Parathyroid adenoma (tissue), 2 donors: ENCODE measurements at regions not wholly inside any gene's neighbourhood (a gene's known extent, or its start where the extent isn't known, plus 50 kb on each side); places are given as distances from the start of the nearest gene placed in this dataset.

Experiments
- H2AFZ ChIP-seq: fragments of 300-600 bp; sonication (generic); one replicate; pipeline ENCODE4 v1.7.0; 2017; ENCODE audit warnings: antibody characterized with exemption, mild to moderate bottlenecking
- H3K27ac ChIP-seq: fragments of 300-600 bp; sonication (generic); one replicate; pipeline ENCODE4 v1.7.0; 2017
- H3K27me3 ChIP-seq: fragments of 300-600 bp; sonication (generic); one replicate; pipeline ENCODE4 v1.7.0; 2017; ENCODE audit warnings: low read length; ENCODE audit not compliant: control insufficient read depth, insufficient read depth
- H3K36me3 ChIP-seq: fragments of 300-600 bp; sonication (generic); one replicate; pipeline ENCODE4 v1.7.0; 2017; ENCODE audit warnings: low read length; ENCODE audit not compliant: control insufficient read depth, insufficient read depth
- H3K4me1 ChIP-seq: fragments of 300-600 bp; sonication (generic); one replicate; pipeline ENCODE4 v1.7.0; 2017; ENCODE audit warnings: control low read depth
- H3K4me2 ChIP-seq: fragments of 300-600 bp; sonication (generic); one replicate; pipeline ENCODE4 v1.7.0; 2017; ENCODE audit warnings: low read length
- H3K4me3 ChIP-seq: fragments of 300-600 bp; sonication (generic); one replicate; pipeline ENCODE4 v1.7.0; 2017; ENCODE audit warnings: low read depth, low read length
- H3K79me2 ChIP-seq: fragments of 300-600 bp; sonication (generic); one replicate; pipeline ENCODE4 v1.7.0; 2017; ENCODE audit warnings: control low read depth
- H3K9ac ChIP-seq: fragments of 300-600 bp; sonication (generic); one replicate; pipeline ENCODE4 v1.7.0; 2017; ENCODE audit warnings: mild to moderate bottlenecking
- H3K9me3 ChIP-seq: fragments of 300-600 bp; sonication (generic); one replicate; pipeline ENCODE4 v1.7.0; 2017; ENCODE audit warnings: low read length; ENCODE audit not compliant: control insufficient read depth
- CTCF ChIP-seq: fragments of 300-600 bp; sonication (generic); IDR thresholded peaks from one replicate; pipeline ENCODE4 v1.7.0; 2017; ENCODE audit warnings: antibody characterized with exemption, mild to moderate bottlenecking
- donor health status: primary hyperparathyroidism.

DNA sequence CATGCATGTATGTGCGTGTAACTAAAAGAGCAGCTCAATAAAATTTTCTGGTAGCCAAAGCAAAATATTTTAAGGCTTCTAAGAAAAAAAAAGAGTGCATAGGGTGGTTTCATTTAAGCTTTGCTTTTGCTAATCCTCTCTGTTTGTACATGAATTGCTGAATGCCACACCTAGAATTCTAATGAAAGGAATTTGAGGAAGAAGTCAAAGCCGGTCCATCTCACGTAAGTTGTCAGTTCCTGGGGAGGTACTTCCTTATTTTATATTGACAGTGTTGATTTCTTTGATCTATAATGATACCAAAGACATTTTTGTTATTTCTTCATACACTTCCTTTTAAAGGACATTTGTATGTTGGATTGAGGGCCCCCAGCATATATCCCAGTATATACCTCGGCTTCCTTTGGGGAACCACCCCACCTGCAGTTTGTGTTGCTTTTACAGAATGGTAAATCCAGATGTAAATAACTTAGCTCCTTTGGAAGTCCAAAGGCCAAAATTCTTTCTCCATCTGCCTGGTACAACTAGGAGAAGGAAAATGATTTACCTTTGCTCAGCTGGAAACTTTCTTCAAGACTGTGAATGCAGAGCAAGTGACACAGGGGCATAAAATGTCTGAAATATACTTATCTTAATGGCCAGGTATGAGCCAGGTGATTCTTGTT, 420.9 kb upstream of the ATP2B1 start:
- no peaks in the 10 kb centered on the region for H3K4me1 ChIP-seq
- no peaks in the 10 kb centered on the region for H3K27me3 ChIP-seq
- no peak overlapping the region for H3K4me3 ChIP-seq
- H3K36me3 ChIP-seq, result no peaks in the 10 kb centered on the region
- H2AFZ ChIP-seq, result no peak overlapping the region
- TF ChIP-seq CTCF, result no peak
- no peak overlapping the region for H3K27ac ChIP-seq
- H3K9me3 ChIP-seq, result no peaks in the 10 kb centered on the region
- H3K9ac ChIP-seq, result no peak overlapping the region
- H3K4me2 ChIP-seq, result no peak overlapping the region
- H3K79me2 ChIP-seq, result no peaks in the 10 kb centered on the region

DNA sequence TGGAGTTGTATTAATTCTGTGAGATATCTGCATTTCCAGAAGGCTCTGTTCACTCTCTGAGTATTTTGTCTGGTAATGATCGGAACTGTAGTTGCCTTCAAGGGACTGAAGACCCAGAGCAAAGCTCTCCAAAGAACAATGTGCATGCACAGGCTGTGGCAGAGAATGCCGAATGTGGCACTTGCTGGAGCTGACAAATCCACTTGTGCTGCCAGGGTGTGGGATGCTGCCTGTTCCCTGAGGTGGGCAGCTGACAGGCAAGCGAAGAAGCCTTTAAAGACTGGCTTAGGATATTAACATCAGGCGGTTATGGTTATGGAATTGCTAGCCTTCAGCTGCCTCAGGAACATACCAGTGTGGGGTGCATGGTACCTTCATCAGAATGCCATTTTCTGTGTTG, 419.9 kb upstream of the ATP2B1 start:
- Histone ChIP-seq H3K27ac (no peak overlapping the region), H3K4me2 (no peak overlapping the region), H3K4me3 (no peak overlapping the region), H3K27me3 (no peaks in the 10 kb centered on the region), H3K36me3 (no peaks in the 10 kb centered on the region), H2AFZ (no peak overlapping the region), H3K9ac (no peak overlapping the region), H3K9me3 (no peaks in the 10 kb centered on the region), H3K79me2 (no peaks in the 10 kb centered on the region), H3K4me1 (no peaks in the 10 kb centered on the region)
- no peak for TF ChIP-seq CTCF

DNA sequence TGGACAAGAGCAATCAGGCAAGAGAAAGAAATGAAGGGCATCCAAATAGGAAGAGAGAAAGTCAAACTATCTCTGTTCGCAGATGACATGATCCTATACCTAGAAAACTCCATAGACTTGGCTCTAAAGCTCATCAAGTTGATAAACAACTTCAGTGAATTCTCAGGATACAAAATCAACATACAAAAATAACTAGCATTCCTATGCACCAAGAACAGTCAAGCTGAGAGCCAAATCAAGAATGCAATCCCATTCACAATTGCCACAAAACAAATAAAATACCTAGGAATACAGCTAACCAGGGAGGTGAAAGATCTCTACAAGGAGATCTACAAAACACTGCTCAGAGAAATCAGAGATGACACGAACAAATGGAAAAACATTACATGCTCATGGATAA, 417.5 kb upstream of the ATP2B1 start:
- Histone ChIP-seq H3K4me1 (no peaks in the 10 kb centered on the region), H3K36me3 (no peaks in the 10 kb centered on the region), H3K9me3 (no peaks in the 10 kb centered on the region), H3K79me2 (no peaks in the 10 kb centered on the region), H2AFZ (no peak overlapping the region), H3K27me3 (no peaks in the 10 kb centered on the region), H3K4me3 (no peak overlapping the region), H3K27ac (no peak overlapping the region), H3K4me2 (no peak overlapping the region), H3K9ac (no peak overlapping the region)
- TF ChIP-seq CTCF, result no peak

DNA sequence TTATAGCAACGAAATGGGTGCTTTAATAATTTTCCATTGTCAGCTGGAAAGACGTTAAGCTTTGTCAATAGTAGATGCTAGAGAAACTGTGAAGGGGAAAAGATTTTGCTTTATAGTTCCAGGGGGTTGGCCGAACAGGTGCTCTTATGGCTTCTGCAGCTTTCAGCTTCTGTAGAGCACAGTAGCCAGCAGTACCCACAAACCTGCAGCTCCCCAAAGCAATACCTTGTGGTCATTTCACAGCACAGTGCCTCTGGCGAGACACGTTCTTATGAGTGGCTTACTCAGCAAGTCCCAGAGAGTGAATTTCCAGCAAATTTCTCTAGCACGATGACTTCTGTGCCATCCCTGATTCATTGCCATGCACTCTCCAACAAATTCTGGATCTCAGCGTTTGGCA, 416.3 kb upstream of the ATP2B1 start:
- no peaks in the 10 kb centered on the region for H3K9me3 ChIP-seq
- no peak overlapping the region for H3K4me3 ChIP-seq
- TF ChIP-seq CTCF, result no peak
- H3K36me3 ChIP-seq, result no peaks in the 10 kb centered on the region
- H3K4me2 ChIP-seq, result no peak overlapping the region
- no peaks in the 10 kb centered on the region for H3K27me3 ChIP-seq
- H2AFZ ChIP-seq, result no peak overlapping the region
- no peak overlapping the region for H3K27ac ChIP-seq
- H3K79me2 ChIP-seq, result no peaks in the 10 kb centered on the region
- no peaks in the 10 kb centered on the region for H3K4me1 ChIP-seq
- no peak overlapping the region for H3K9ac ChIP-seq

DNA sequence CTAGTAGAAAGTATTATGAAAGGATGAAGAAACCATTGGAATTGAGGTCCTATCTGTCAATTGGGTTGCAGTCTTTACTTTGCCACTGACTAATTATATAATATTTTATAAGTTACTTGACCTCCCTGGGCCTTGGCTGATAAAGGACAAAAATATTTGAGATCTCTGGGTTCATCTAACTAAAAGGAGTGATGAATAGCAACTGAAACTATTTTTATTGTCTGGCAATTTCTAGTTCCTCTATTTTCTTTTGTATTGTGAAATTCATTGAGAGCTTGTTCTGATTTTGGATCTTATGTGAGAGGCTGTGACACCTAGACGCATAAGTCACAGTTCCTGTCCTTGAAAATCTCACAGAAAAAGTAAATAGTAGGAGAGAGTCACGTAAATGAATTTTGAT, 415.7 kb upstream of the ATP2B1 start:
- Histone ChIP-seq H3K9ac (no peak overlapping the region), H3K4me3 (no peak overlapping the region), H3K4me2 (no peak overlapping the region), H3K4me1 (no peaks in the 10 kb centered on the region), H3K27me3 (no peaks in the 10 kb centered on the region), H2AFZ (no peak overlapping the region), H3K9me3 (no peaks in the 10 kb centered on the region), H3K79me2 (no peaks in the 10 kb centered on the region), H3K27ac (no peak overlapping the region), H3K36me3 (no peaks in the 10 kb centered on the region)
- TF ChIP-seq CTCF, result no peak
